GM21786 (cell line): ENCODE measurements at regions not wholly inside any gene's neighbourhood (a gene's known extent, or its start where the extent isn't known, plus 50 kb on each side); places are given as distances from the start of the nearest gene placed in this dataset.
"Not testable (repeated sequence)": the region's sequence is repeated elsewhere in the genome, so short reads cannot be mapped to it uniquely, and the experiment has no call there.

Source experiments
- ATAC-seq: cut with Tn5 transposase; IDR thresholded peaks from one replicate; pipeline ENCODE4 v1.9.1; 2021; ENCODE audit not compliant: unreplicated experiment

DNA sequence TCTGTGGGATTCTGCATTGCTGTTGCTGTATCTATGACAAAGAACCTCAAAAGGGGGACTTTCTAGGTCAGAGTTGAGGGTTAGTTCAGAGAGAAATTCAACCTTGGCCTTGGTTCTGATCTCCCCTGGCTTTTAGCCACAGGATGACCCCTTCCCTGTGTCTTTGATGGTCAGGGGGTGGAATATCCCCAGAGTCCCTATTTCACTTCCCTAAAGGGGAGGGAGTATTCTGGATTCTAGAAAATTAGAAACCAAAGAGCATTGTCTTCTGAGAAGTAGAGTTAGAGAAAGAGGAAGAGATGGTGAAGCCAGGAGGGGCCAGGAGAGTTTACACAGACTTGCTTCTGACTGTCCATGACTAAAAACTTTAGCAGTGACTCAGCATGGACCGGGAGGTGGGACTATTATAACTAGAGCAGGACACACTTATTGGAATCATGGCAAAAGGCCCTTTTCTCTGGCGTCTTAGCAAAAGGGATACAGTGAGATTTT is 56.2 kb upstream of the LPAR1 start:
- peak; percentile 42 for ATAC-seq

DNA sequence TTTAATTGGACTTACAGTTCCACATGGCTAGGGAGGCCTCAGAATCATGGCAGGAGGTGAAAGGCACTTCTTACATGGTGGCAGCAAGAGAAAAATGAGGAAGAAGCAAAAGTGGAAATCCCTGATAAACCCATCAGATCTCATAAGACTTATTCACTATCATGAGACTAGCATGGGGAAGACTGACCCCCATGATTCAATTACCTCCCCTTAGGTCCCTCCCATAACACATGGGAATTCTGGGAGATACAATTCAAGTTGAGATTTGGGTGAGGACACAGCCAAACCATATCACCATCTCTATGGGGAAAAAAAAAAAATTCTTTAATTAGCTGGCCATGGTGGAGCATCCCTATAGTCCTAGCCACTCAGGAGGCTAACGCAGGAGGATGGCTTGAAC is 53.9 kb upstream of the LPAR1 start:
- ATAC-seq = not testable (repeated sequence)
